Neural cell (in vitro differentiated cells): ENCODE measurements at regions not wholly inside any gene's neighbourhood (a gene's known extent, or its start where the extent isn't known, plus 50 kb on each side); places are given as distances from the start of the nearest gene placed in this dataset.
A peak's percentile ranks its signal among the peaks of the same experiment; 100 is the strongest.

Experiments
- H2AFZ ChIP-seq: fragments of 200-600, 300-800 bp; sonication (generic), shearing (Covaris generic); 2 replicates; pipeline ENCODE4 v1.6.0; 2014; ENCODE audit warnings: low read depth, mild to moderate bottlenecking, antibody characterized with exemption, low read length, moderate library complexity
- H3F3A ChIP-seq: fragments of 200-600 bp; shearing (Covaris generic); 2 replicates; pipeline ENCODE4 v1.6.1; 2016; ENCODE audit warnings: mild to moderate bottlenecking, moderate library complexity, mixed read lengths, antibody characterized with exemption, low read length; ENCODE audit not compliant: insufficient read depth, poor library complexity, severe bottlenecking
- H3K27ac ChIP-seq: fragments of 200-600, 300-800 bp; sonication (generic), shearing (Covaris generic); 2 replicates; pipeline ENCODE4 v1.5.1; 2014; ENCODE audit warnings: mild to moderate bottlenecking, low read length, moderate library complexity
- H3K27me3 ChIP-seq: fragments of 300-800, 200-600 bp; sonication (generic), shearing (Covaris generic); 2 replicates; pipeline ENCODE4 v1.6.0; 2014; ENCODE audit warnings: mild to moderate bottlenecking, low read depth, low read length, moderate library complexity; ENCODE audit not compliant: insufficient read depth
- H3K36me3 ChIP-seq: fragments of 300-800, 200-600 bp; sonication (generic), shearing (Covaris generic); 2 replicates; pipeline ENCODE4 v1.5.1; 2014; ENCODE audit warnings: mild to moderate bottlenecking, antibody characterized with exemption, low read length, moderate library complexity; ENCODE audit not compliant: insufficient read depth
- H3K4me2 ChIP-seq: fragments of 300-800, 200-600 bp; sonication (generic), shearing (Covaris generic); 2 replicates; pipeline ENCODE4 v1.6.0; 2014; ENCODE audit warnings: mild to moderate bottlenecking, low read length
- H3K4me3 ChIP-seq: fragments of 300-800, 200-600 bp; sonication (generic), shearing (Covaris generic); 2 replicates; pipeline ENCODE4 v1.5.1; 2014; ENCODE audit warnings: mild to moderate bottlenecking, low read length, moderate library complexity
- H3K79me2 ChIP-seq: fragments of 200-600 bp; shearing (Covaris generic); replicated peaks from 2 replicates; pipeline ENCODE4 v1.6.0; 2014; ENCODE audit warnings: mild to moderate bottlenecking, low read length, moderate library complexity; ENCODE audit not compliant: insufficient read depth
- H3K9ac ChIP-seq: fragments of 300-800, 200-600 bp; sonication (generic), shearing (Covaris generic); 2 replicates; pipeline ENCODE4 v1.6.1; 2016; ENCODE audit warnings: mild to moderate bottlenecking, low read length, mixed read lengths
- H3K9me2 ChIP-seq: fragments of 200-600 bp; shearing (Covaris generic); 2 replicates; pipeline ENCODE4 v1.6.1; 2016; ENCODE audit warnings: mild to moderate bottlenecking, low read length, mixed read lengths; ENCODE audit not compliant: insufficient read depth
- H3K9me3 ChIP-seq: fragments of 200-600, 300-800 bp; sonication (generic), shearing (Covaris generic); 2 replicates; pipeline ENCODE4 v1.6.1; 2016; ENCODE audit warnings: mild to moderate bottlenecking, mixed run types, low read length, moderate library complexity, mixed read lengths
- H4K20me1 ChIP-seq: fragments of 200-600 bp; shearing (Covaris generic); 2 replicates; pipeline ENCODE4 v1.6.1; 2016; ENCODE audit warnings: mild to moderate bottlenecking, mixed run types; ENCODE audit not compliant: insufficient read depth
- CTCF ChIP-seq: fragments of 450-650 bp; IDR thresholded peaks from 2 replicates; pipeline ENCODE4 v1.5.1; 2014; ENCODE audit warnings: antibody characterized with exemption, mild to moderate bottlenecking, moderate library complexity; ENCODE audit not compliant: poor library complexity, severe bottlenecking
- EP300 ChIP-seq: fragments of 450-650 bp; conservative IDR thresholded peaks from 2 replicates; pipeline ENCODE4 v1.6.1; 2014; ENCODE audit warnings: antibody characterized with exemption, mild to moderate bottlenecking, moderate library complexity; ENCODE audit not compliant: poor library complexity, severe bottlenecking
- EZH2 ChIP-seq: fragments of 200-600, 300-800 bp; shearing (Covaris generic), sonication (generic); IDR thresholded peaks from 2 replicates; pipeline ENCODE4 v1.6.1; 2014; ENCODE audit warnings: antibody characterized with exemption, low read length, borderline replicate concordance, mild to moderate bottlenecking; ENCODE audit not compliant: insufficient read depth, poor library complexity, severe bottlenecking
- MXI1 ChIP-seq: fragments of 450-650 bp; conservative IDR thresholded peaks from 2 replicates; pipeline ENCODE4 v1.6.1; 2014; ENCODE audit warnings: antibody characterized with exemption, mild to moderate bottlenecking; ENCODE audit not compliant: poor library complexity, severe bottlenecking
- POLR2AphosphoS5 ChIP-seq: IDR thresholded peaks from 2 replicates; pipeline ENCODE4 v1.6.1; 2012
- RAD21 ChIP-seq: fragments of 450-650 bp; conservative IDR thresholded peaks from 2 replicates; pipeline ENCODE4 v1.6.1; 2014; ENCODE audit warnings: antibody characterized with exemption, mild to moderate bottlenecking, moderate library complexity
- SMC3 ChIP-seq: fragments of 450-650 bp; conservative IDR thresholded peaks from 2 replicates; pipeline ENCODE4 v1.6.1; 2014; ENCODE audit warnings: antibody characterized with exemption, mild to moderate bottlenecking, moderate library complexity; ENCODE audit not compliant: poor library complexity
- TAF1 ChIP-seq: IDR thresholded peaks from 2 replicates; pipeline ENCODE4 v1.6.1; 2012; ENCODE audit warnings: low read depth
- TF ChIP-seq, protein P1 (sequence below): IDR thresholded peaks from 2 replicates; pipeline ENCODE4 v1.6.1; 2012; ENCODE audit warnings: borderline replicate concordance

GRCh38 chr4:147157860-147158701 lies 212.4 kb upstream of the TTC29 start:
- H3F3A ChIP-seq = no peaks in the 10 kb centered on the region
- H3K79me2 ChIP-seq = no peaks in the 10 kb centered on the region
- H3K9me2 ChIP-seq = no peaks in the 10 kb centered on the region
- no peaks in the 10 kb centered on the region for H3K9me3 ChIP-seq
- H3K4me2 ChIP-seq = peak overlapping the region; percentile 36
- H3K27ac ChIP-seq = no peak overlapping the region
- H3K36me3 ChIP-seq = no peaks in the 10 kb centered on the region
- TF ChIP-seq CTCF (no peak), RAD21 (peak; percentile 10), POLR2AphosphoS5 (peak; percentile 14), EP300 (peak; percentile 27)
- H3K9ac ChIP-seq = peak overlapping the region; percentile 42
- peak overlapping the region; percentile 64 for H3K4me3 ChIP-seq
- H3K27me3 ChIP-seq = no peaks in the 10 kb centered on the region
- peak overlapping the region; percentile 30 for H2AFZ ChIP-seq
- no peaks in the 10 kb centered on the region for H4K20me1 ChIP-seq

DNA sequence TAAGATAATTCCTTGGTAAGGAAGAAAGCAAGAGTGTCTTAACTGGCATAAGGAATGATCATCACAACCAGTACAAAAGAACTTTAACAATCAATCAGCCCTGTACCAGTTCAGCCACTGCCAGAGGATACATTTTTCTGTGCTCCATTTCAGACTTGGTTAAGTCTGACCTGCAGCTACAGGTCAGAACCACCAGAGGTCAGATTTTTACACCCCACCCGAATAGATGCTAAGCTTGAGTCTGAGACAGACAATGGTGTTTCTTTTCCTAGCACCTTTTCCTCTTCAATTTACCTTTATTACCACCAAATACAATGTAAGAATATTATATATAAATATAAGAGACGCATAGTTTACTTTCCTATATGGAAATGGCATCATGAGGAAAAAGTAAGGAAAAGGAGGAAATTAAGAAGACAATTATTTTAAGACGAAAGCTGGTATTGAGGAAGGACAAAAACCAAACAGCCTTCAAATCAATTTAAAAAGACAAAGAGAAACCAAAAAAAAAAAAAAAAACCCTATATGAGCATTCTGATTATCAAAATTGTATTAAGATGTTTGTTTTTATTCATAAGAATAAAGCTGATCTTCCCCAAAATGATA lies 215.3 kb upstream of the TTC29 start:
- Histone ChIP-seq H3K79me2 (no peaks in the 10 kb centered on the region), H3K36me3 (no peaks in the 10 kb centered on the region), H3K9ac (no peak overlapping the region), H3K27me3 (no peaks in the 10 kb centered on the region), H2AFZ (no peak overlapping the region), H3K9me2 (no peaks in the 10 kb centered on the region), H3F3A (no peaks in the 10 kb centered on the region), H3K4me3 (no peak overlapping the region), H4K20me1 (no peaks in the 10 kb centered on the region), H3K4me2 (no peak overlapping the region), H3K9me3 (no peaks in the 10 kb centered on the region), H3K27ac (no peak overlapping the region)
- peak; percentile 70 for TF ChIP-seq CTCF
- peak; percentile 70 for TF ChIP-seq RAD21
- TF ChIP-seq TAF1 = no peak
- no peak for TF ChIP-seq MXI1
- peak; percentile 77 for TF ChIP-seq SMC3
- TF ChIP-seq EP300 = no peak
- no peak for TF ChIP-seq EZH2
- no peak for TF ChIP-seq POLR2AphosphoS5
- TF ChIP-seq, protein P1, sequence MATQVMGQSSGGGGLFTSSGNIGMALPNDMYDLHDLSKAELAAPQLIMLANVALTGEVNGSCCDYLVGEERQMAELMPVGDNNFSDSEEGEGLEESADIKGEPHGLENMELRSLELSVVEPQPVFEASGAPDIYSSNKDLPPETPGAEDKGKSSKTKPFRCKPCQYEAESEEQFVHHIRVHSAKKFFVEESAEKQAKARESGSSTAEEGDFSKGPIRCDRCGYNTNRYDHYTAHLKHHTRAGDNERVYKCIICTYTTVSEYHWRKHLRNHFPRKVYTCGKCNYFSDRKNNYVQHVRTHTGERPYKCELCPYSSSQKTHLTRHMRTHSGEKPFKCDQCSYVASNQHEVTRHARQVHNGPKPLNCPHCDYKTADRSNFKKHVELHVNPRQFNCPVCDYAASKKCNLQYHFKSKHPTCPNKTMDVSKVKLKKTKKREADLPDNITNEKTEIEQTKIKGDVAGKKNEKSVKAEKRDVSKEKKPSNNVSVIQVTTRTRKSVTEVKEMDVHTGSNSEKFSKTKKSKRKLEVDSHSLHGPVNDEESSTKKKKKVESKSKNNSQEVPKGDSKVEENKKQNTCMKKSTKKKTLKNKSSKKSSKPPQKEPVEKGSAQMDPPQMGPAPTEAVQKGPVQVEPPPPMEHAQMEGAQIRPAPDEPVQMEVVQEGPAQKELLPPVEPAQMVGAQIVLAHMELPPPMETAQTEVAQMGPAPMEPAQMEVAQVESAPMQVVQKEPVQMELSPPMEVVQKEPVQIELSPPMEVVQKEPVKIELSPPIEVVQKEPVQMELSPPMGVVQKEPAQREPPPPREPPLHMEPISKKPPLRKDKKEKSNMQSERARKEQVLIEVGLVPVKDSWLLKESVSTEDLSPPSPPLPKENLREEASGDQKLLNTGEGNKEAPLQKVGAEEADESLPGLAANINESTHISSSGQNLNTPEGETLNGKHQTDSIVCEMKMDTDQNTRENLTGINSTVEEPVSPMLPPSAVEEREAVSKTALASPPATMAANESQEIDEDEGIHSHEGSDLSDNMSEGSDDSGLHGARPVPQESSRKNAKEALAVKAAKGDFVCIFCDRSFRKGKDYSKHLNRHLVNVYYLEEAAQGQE = no peak
